ENCODE measurements at regions not wholly inside any gene's neighbourhood (a gene's known extent, or its start where the extent isn't known, plus 50 kb on each side); places are given as distances from the start of the nearest gene placed in this dataset.

DNA sequence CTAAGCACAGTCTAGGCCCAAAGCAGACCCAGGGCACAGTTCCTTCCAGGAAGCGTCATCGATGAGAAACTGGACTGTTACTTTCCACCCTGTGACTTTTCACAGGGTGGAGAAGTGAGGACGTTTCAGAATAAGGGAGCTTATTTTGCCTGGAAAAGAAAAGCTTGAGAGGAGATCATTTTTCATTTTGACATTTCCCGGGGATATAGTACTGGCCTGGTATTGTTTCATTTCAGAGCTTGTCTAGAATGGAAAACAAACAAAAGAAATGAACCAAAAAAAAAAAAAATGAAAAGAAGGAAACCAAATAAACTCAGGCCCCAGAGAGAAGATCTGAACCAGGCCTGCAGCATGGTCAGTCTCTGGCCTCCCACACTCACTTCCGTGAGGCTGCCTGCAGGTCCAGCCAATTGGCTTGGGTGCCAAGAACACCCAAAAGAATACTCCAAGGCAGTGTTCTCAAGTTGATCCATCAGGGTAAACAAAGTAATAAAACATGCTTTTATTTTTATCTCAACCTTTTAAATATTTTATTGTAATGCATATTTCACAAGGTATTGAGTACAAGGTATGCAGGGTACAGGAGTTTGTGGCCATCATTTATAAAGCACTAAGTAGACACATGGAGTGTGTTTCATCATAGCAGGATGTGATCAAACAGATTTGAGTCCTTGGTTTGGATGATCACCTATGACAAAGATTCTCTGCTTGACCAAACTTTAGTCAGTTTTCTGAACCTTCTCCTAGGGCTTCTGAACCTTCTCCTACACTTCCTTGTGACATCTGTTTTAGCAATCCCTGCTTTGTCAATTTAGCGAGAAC lies 176.9 kb upstream of the GGTLC1 start:
- TF ChIP-seq POLR2A (IDR thresholded peaks at IDR 0.05; ENCODE audit: low read depth, low read length) (no peak), TAF1 (IDR thresholded peaks at IDR 0.05; ENCODE audit: borderline replicate concordance, low read depth, low read length) (no peak)
